ENCODE measurements at regions not wholly inside any gene's neighbourhood (a gene's known extent, or its start where the extent isn't known, plus 50 kb on each side); places are given as distances from the start of the nearest gene placed in this dataset.
A peak's percentile ranks its signal among the peaks of the same experiment; 100 is the strongest.

- H3K9me3 ChIP-seq, result no peaks in the 10 kb centered on the region
- H3K27ac ChIP-seq (ENCODE audit: low read depth in 2 of 2, low read length in 1 of 2), result no peak overlapping the region
- WGBS (ENCODE audit: low lambda C conversion rate), result 52% methylated on average over 7 of the region's 7 CpGs
- H2AFZ ChIP-seq (ENCODE audit: low read depth), result no peak overlapping the region
- H3K9ac ChIP-seq, result no peak overlapping the region
- H4K20me1 ChIP-seq (ENCODE audit: insufficient read depth), result no peaks in the 10 kb centered on the region
- POLR2A ChIA-PET, result no interaction called here
- no peaks in the 10 kb centered on the region for H3K4me1 ChIP-seq (ENCODE audit: control insufficient read depth in 1 of 2, insufficient read depth in 2 of 2, low read depth in 1 of 2, low read length in 1 of 2)
- no peaks in the 10 kb centered on the region for H3K36me3 ChIP-seq (replicated peaks in 1 of 2; ENCODE audit: control insufficient read depth in 1 of 2, insufficient read depth in 2 of 2, low read length in 1 of 2)
- TF ChIP-seq GATA2 (CRISPR knock-in tag; IDR thresholded peaks at IDR 0.05) (peak; percentile 15; the same call in 1 of the 2 replicates), MEF2A (IDR thresholded peaks at IDR 0.05; ENCODE audit: borderline replicate concordance, low read depth) (no peak), RCOR1 (IDR thresholded peaks at IDR 0.05; ENCODE audit: low read length) (no peak), SMC3 (IDR thresholded peaks at IDR 0.05; ENCODE audit: low read depth, low read length) (peak; percentile 83), ZBTB33 (IDR thresholded peaks at IDR 0.05; ENCODE audit: borderline replicate concordance, low read depth) (no peak), TCF12 (IDR thresholded peaks at IDR 0.05) (no peak), YY1 (IDR thresholded peaks at IDR 0.05; ENCODE audit: low read depth) (no peak), RXRA (IDR thresholded peaks at IDR 0.05; ENCODE audit: borderline replicate concordance, low read depth) (no peak), USF2 (IDR thresholded peaks at IDR 0.05; ENCODE audit: borderline replicate concordance, low read depth, low read length) (no peak), TEAD4 (IDR thresholded peaks at IDR 0.05; ENCODE audit: borderline replicate concordance, insufficient read depth) (no peak), GABPA (IDR thresholded peaks at IDR 0.05; ENCODE audit: low read depth) (no peak), IRF3 (IDR thresholded peaks at IDR 0.05; ENCODE audit: low read depth, low read length) (no peak), CTCF (IDR thresholded peaks at IDR 0.05) (peak; percentile 76), EZH2phosphoT487 (IDR thresholded peaks at IDR 0.05; ENCODE audit: borderline replicate concordance, low read depth) (no peak), RAD21 (IDR thresholded peaks at IDR 0.05; ENCODE audit: low read length) (peak; percentile 94), JUND (IDR thresholded peaks at IDR 0.05) (no peak), REST (IDR thresholded peaks at IDR 0.05; ENCODE audit: low read depth, low read length) (no peak)
- CTCF ChIA-PET, result interaction anchor here (0.6 to 3.0 kb wide), 49 partner anchors 9 to 1019 kb away, joined by 3 to 54 read pairs (median 4); partner anchors contain the start of gene SDK1
- no peaks in the 10 kb centered on the region for H3K9me2 ChIP-seq
- H3F3A ChIP-seq (replicated peaks; ENCODE audit: insufficient read depth), result no peaks in the 10 kb centered on the region
- no peak overlapping the region for H3K4me2 ChIP-seq
- no peak overlapping the region for H3K4me3 ChIP-seq (ENCODE audit: low read depth in 2 of 2, low read length in 1 of 2)
- H3K79me2 ChIP-seq (ENCODE audit: insufficient read depth), result no peaks in the 10 kb centered on the region
- DNase-seq, result peak; percentile 73
- H3K27me3 ChIP-seq (ENCODE audit: insufficient read depth), result no peaks in the 10 kb centered on the region
These were observed 111.3 kb upstream of the CARD11 start for GRCh38 chr7:3154881-3155494.
